ENCODE measurements at regions not wholly inside any gene's neighbourhood (a gene's known extent, or its start where the extent isn't known, plus 50 kb on each side); places are given as distances from the start of the nearest gene placed in this dataset.

GRCh38 chr13:97639236-97639635, 205.3 kb downstream of the RAP2A start:
- no peak for DNase-seq

GRCh38 chr13:97640268-97640667, 206.3 kb downstream of the RAP2A start:
- no peak for DNase-seq

GRCh38 chr13:97648171-97648880, 214.4 kb downstream of the RAP2A start:
- no peak for DNase-seq

- DNase-seq: no peak
Measured at GRCh38 chr13:97648881-97649224, 214.9 kb downstream of the RAP2A start.

GRCh38 chr13:97653443-97654140, 219.6 kb downstream of the RAP2A start:
- DNase-seq: peak; percentile 15

GRCh38 chr13:97654236-97654635, 220.3 kb downstream of the RAP2A start:
- DNase-seq: no peak

GRCh38 chr13:97658556-97658955, 224.6 kb downstream of the RAP2A start:
- DNase-seq: no peak

- peak; percentile 48 for DNase-seq
Measured at GRCh38 chr13:97659602-97660001, 225.6 kb downstream of the RAP2A start.

- no peak for DNase-seq
Measured at GRCh38 chr13:97660594-97661260, 226.8 kb downstream of the RAP2A start.

GRCh38 chr13:97686594-97686993, 252.6 kb downstream of the RAP2A start:
- no peak for DNase-seq

GRCh38 chr13:97692628-97693027, 258.7 kb downstream of the RAP2A start:
- DNase-seq: no peak

- DNase-seq: no peak
Measured at GRCh38 chr13:97695684-97696083, 257.8 kb upstream of the IPO5 start.

- DNase-seq: peak; percentile 23
Measured at GRCh38 chr13:97696921-97697320, 256.6 kb upstream of the IPO5 start.

- no peak for DNase-seq
Measured at GRCh38 chr13:97700306-97700848, 253.1 kb upstream of the IPO5 start.

GRCh38 chr13:97702614-97703013, 250.9 kb upstream of the IPO5 start:
- no peak for DNase-seq

- DNase-seq: no peak
Measured at GRCh38 chr13:97710797-97711196, 242.7 kb upstream of the IPO5 start.

- no peak for DNase-seq
Measured at GRCh38 chr13:97712770-97713169, 240.7 kb upstream of the IPO5 start.

GRCh38 chr13:97715763-97716162, 237.7 kb upstream of the IPO5 start:
- DNase-seq: no peak

- DNase-seq: no peak
Measured at GRCh38 chr13:97716746-97717145, 236.7 kb upstream of the IPO5 start.

GRCh38 chr13:97719736-97720135, 233.7 kb upstream of the IPO5 start:
- DNase-seq: no peak

GRCh38 chr13:97720896-97721295, 232.6 kb upstream of the IPO5 start:
- no peak for DNase-seq

- DNase-seq: no peak
Measured at GRCh38 chr13:97723655-97724054, 229.8 kb upstream of the IPO5 start.

- DNase-seq: no peak
Measured at GRCh38 chr13:97724450-97724849, 229.0 kb upstream of the IPO5 start.
